ENCODE measurements at regions not wholly inside any gene's neighbourhood (a gene's known extent, or its start where the extent isn't known, plus 50 kb on each side); places are given as distances from the start of the nearest gene placed in this dataset.

DNA sequence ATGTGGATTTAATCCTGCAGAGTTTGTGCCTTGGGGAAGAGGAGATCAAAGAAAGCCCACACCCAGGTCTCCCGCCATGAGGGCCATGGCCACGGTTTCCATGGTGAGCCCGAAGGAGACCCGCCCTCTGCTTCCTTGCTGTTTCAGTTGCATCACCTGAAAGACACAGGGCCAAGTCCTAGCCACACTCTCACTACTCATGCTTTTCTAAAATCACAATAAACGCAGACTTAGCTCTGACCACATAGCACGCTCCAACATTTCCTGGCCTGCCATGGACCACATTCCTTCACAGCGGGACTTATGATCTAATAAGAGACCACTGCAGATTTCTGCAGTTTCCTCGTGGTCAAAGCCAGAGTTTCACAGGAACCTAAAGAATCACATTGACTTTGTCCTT, 426.0 kb upstream of the NR3C2 start:
- TF ChIP-seq, protein P1, sequence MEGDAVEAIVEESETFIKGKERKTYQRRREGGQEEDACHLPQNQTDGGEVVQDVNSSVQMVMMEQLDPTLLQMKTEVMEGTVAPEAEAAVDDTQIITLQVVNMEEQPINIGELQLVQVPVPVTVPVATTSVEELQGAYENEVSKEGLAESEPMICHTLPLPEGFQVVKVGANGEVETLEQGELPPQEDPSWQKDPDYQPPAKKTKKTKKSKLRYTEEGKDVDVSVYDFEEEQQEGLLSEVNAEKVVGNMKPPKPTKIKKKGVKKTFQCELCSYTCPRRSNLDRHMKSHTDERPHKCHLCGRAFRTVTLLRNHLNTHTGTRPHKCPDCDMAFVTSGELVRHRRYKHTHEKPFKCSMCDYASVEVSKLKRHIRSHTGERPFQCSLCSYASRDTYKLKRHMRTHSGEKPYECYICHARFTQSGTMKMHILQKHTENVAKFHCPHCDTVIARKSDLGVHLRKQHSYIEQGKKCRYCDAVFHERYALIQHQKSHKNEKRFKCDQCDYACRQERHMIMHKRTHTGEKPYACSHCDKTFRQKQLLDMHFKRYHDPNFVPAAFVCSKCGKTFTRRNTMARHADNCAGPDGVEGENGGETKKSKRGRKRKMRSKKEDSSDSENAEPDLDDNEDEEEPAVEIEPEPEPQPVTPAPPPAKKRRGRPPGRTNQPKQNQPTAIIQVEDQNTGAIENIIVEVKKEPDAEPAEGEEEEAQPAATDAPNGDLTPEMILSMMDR (IDR thresholded peaks at IDR 0.05; ENCODE audit: borderline replicate concordance, extremely low read depth, low read length, poor library complexity, severe bottlenecking), result no peak
- TF ChIP-seq EZH2 (IDR thresholded peaks at IDR 0.05; ENCODE audit: borderline replicate concordance, low read depth, low read length, severe bottlenecking), result no peak
